Thyroid gland (tissue), 4 donors: ENCODE measurements at regions not wholly inside any gene's neighbourhood (a gene's known extent, or its start where the extent isn't known, plus 50 kb on each side); places are given as distances from the start of the nearest gene placed in this dataset.
A peak's percentile ranks its signal among the peaks of the same experiment; 100 is the strongest.

ENCODE experiments used
- DNase-seq, 2 donors: peaks; one replicate each; pipeline ENCODE4 v3.0.0-alpha.2; 2019
- H3K27ac ChIP-seq, 3 donors: fragments of 200-600 bp; sonication (generic); 1 replicate in 2 of 3; 2 replicates in 1 of 3; pipeline ENCODE4 v1.5.1; 2016 to 2019; ENCODE audit warnings: mild to moderate bottlenecking in 1 of 3, moderate library complexity in 1 of 3
- H3K27me3 ChIP-seq: fragments of 200-600 bp; sonication (generic); one replicate; pipeline ENCODE4 v1.5.1; 2019
- H3K36me3 ChIP-seq, 2 donors: fragments of 200-600 bp; sonication (generic); one replicate each; pipeline ENCODE4 v1.5.1; 2016 to 2019
- H3K4me1 ChIP-seq, 2 donors: fragments of 200-600 bp; sonication (generic); one replicate each; pipeline ENCODE4 v1.5.1; 2017 to 2019
- H3K4me3 ChIP-seq, 3 donors: fragments of 200-600 bp; sonication (generic); replicated peaks in 1 of 3; 1 replicate in 2 of 3; 2 replicates in 1 of 3; pipeline ENCODE4 v1.5.1; 2016; ENCODE audit warnings: mild to moderate bottlenecking in 1 of 3
- H3K9me3 ChIP-seq: fragments of 200-600 bp; sonication (generic); one replicate; pipeline ENCODE4 v1.5.1; 2017
- POLR2A ChIP-seq, 2 donors: fragments of 450-650 bp; IDR thresholded peaks; one replicate each; pipeline ENCODE4 v1.6.1; 2017; ENCODE audit warnings: antibody characterized with exemption in 2 of 2, mild to moderate bottlenecking in 2 of 2, moderate library complexity in 1 of 2
- WGBS, 2 donors: methylation state at CpG; one replicate each; pipeline ENCODE4 v1.1.5; 2017; 5-methylcytosine and 5-hydroxymethylcytosine counted together
- intact Hi-C: fragments of 100-400 bp; cut with DNase I; formaldehyde crosslinking; loops from one replicate; pipeline ENCODE4 v1.15.1; 2023
- TF ChIP-seq, protein P1 (sequence below), 6 experiments: fragments of 200-600 bp in 3 of 6; fragments of 450-650 bp in 3 of 6; sonication (generic) in 3 of 6; IDR thresholded peaks; one replicate each; pipeline ENCODE4 v1.5.1; 2016 to 2019; ENCODE audit warnings: antibody characterized with exemption in 6 of 6, mild to moderate bottlenecking in 2 of 6, inconsistent platforms in 1 of 6, moderate library complexity in 1 of 6

DNA sequence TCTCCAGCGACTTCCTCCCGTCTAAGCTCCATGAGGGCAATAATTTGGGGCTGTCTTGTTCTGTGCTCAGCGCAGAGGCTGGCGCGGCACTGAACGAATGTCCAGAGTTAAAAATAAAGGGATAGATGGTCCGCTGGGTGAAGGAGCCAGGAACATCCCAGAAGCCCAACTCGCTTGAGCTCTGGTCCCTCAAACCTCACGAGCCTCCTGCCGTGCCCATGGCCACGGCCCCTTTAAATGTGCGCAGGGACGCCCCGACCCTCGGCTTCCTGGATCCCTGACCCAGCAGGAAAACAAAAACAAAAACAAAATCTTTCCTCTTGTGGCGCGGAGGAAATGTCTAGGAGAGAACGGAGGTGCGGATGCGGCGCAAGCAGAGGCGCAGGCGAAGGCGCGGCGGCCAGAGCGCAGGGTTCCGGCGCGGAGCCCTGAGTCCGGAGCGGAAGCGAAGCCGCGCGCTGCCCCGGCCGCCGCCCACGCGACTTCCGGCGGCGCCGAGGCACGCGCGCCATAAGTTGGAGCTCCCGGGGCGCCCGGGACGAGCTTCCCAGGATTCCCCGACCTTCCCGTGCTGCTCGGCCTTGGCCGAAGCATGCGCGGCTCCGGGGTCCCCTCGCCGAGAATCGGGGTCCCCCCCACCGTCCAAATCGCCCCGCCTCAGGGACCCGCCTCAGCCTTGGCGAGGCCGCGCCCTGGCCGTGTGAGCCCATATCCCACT is 52.9 kb upstream of the WNT7A start:
- TF ChIP-seq POLR2A (IDR thresholded peaks at IDR 0.05) = no peak
- TF ChIP-seq, protein P1, sequence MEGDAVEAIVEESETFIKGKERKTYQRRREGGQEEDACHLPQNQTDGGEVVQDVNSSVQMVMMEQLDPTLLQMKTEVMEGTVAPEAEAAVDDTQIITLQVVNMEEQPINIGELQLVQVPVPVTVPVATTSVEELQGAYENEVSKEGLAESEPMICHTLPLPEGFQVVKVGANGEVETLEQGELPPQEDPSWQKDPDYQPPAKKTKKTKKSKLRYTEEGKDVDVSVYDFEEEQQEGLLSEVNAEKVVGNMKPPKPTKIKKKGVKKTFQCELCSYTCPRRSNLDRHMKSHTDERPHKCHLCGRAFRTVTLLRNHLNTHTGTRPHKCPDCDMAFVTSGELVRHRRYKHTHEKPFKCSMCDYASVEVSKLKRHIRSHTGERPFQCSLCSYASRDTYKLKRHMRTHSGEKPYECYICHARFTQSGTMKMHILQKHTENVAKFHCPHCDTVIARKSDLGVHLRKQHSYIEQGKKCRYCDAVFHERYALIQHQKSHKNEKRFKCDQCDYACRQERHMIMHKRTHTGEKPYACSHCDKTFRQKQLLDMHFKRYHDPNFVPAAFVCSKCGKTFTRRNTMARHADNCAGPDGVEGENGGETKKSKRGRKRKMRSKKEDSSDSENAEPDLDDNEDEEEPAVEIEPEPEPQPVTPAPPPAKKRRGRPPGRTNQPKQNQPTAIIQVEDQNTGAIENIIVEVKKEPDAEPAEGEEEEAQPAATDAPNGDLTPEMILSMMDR (IDR thresholded peaks at IDR 0.05) = no peak
- no peaks in the 10 kb centered on the region for H3K27me3 ChIP-seq
- no peak for DNase-seq
- intact Hi-C loops = no loop called here
- peak overlapping the region in 1 of 3 donors; percentile 6 for H3K4me3 ChIP-seq
- H3K36me3 ChIP-seq = no peaks in the 10 kb centered on the region
- H3K9me3 ChIP-seq = no peaks in the 10 kb centered on the region
- 14 to 27% methylated on average over 19 to 60 of the region's 70 CpGs for WGBS, 2 donors
- H3K4me1 ChIP-seq = no peaks in the 10 kb centered on the region
- H3K27ac ChIP-seq = no peak overlapping the region

DNA sequence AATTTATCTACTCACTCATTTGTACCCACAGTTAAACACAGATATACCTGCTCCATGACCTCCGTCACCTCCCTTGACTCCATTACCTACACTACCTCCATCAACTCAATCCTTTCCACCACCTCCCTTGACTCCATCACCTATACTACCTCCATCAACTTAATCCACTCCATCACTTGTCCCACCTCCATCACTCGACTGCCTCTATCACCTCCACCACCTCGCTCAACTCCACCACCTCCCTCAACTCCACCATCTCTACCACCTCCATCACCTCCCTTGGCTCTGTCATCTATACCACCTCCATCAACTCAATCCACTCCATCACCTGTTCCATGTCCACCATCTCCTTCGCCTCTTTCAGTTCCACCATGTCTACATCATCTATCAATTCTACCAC is 51.3 kb upstream of the WNT7A start:
- no peaks in the 10 kb centered on the region for H3K9me3 ChIP-seq
- no peak overlapping the region for H3K4me3 ChIP-seq
- TF ChIP-seq, protein P1 (IDR thresholded peaks at IDR 0.05) = no peak
- TF ChIP-seq POLR2A (IDR thresholded peaks at IDR 0.05) = no peak
- intact Hi-C loops = no loop called here
- H3K4me1 ChIP-seq = no peaks in the 10 kb centered on the region
- WGBS, 2 donors = 96 to 98% methylated on average over 4 of the region's 4 CpGs
- H3K27me3 ChIP-seq = no peaks in the 10 kb centered on the region
- no peak for DNase-seq
- no peak overlapping the region for H3K27ac ChIP-seq
- H3K36me3 ChIP-seq = no peaks in the 10 kb centered on the region
